Transverse colon (tissue), 4 donors: ENCODE measurements at regions not wholly inside any gene's neighbourhood (a gene's known extent, or its start where the extent isn't known, plus 50 kb on each side); places are given as distances from the start of the nearest gene placed in this dataset.

Source experiments
- DNase-seq: peaks from one replicate; pipeline ENCODE4 v3.0.0-alpha.2; 2019
- H3K27ac ChIP-seq, 4 donors: fragments of 200-600 bp; sonication (generic); 2 replicates each; pipeline ENCODE4 v1.5.1; 2016 to 2018; ENCODE audit warnings: inconsistent platforms in 4 of 4
- H3K27me3 ChIP-seq: fragments of 200-600 bp; sonication (generic); 2 replicates; pipeline ENCODE4 v1.5.1; 2017; ENCODE audit warnings: inconsistent platforms
- H3K36me3 ChIP-seq, 4 donors: fragments of 200-600 bp; sonication (generic); 2 replicates each; pipeline ENCODE4 v1.5.1; 2017 to 2019; ENCODE audit warnings: inconsistent platforms in 4 of 4
- H3K4me1 ChIP-seq, 4 donors: fragments of 200-600 bp; sonication (generic); 2 replicates each; pipeline ENCODE4 v1.5.1; 2017 to 2020; ENCODE audit warnings: inconsistent platforms in 4 of 4
- H3K4me3 ChIP-seq, 4 donors: fragments of 200-600 bp; sonication (generic); 1 replicate in 1 of 4; 2 replicates in 3 of 4; pipeline versions ENCODE4 v1.5.1 to v1.6.1; 2017 to 2019; ENCODE audit warnings: inconsistent platforms in 4 of 4
- H3K9me3 ChIP-seq, 2 donors: fragments of 200-600 bp; sonication (generic); 2 replicates each; pipeline ENCODE4 v1.5.1; 2017 to 2019; ENCODE audit warnings: inconsistent platforms in 2 of 2
- EP300 ChIP-seq: sonication (generic); formaldehyde crosslinking; IDR thresholded peaks from one replicate; pipeline ENCODE4 v1.6.1; 2017; ENCODE audit warnings: antibody characterized with exemption, low read depth
- POLR2A ChIP-seq: fragments of 450-650 bp; IDR thresholded peaks from one replicate; pipeline ENCODE4 v1.6.1; 2016; ENCODE audit warnings: antibody characterized with exemption, mild to moderate bottlenecking, moderate library complexity
- POLR2AphosphoS5 ChIP-seq, 3 donors: sonication (generic); formaldehyde crosslinking; IDR thresholded peaks; one replicate each; pipeline ENCODE4 v1.6.1; 2016; ENCODE audit warnings: antibody characterized with exemption in 3 of 3
- WGBS, 2 donors: methylation state at CpG; one replicate each; pipeline ENCODE4 v1.1.5; 2018; ENCODE audit warnings: low coverage in 1 of 2; 5-methylcytosine and 5-hydroxymethylcytosine counted together
- in situ Hi-C, 4 donors: fragments of 200-750 bp; cut with MboI; loops; one replicate each; pipeline versions ENCODE4 v1.15.0 to v1.15.1; 2017; ENCODE audit warnings: low sequenced_read_pairs in 3 of 4, low pct_ligation_motif_present in 1 of 4, low pct_unique_long_range_greater_than_20kb in 1 of 4
- intact Hi-C: fragments of 100-400 bp; cut with DNase I; formaldehyde crosslinking; loops from one replicate; pipeline ENCODE4 v1.15.1; 2023; ENCODE audit warnings: low total_unique reads
- TF ChIP-seq, protein P1 (sequence below), 5 experiments: fragments of 200-600 bp in 3 of 5; fragments of 450-650 bp in 2 of 5; sonication (generic) in 3 of 5; IDR thresholded peaks; 1 replicate in 2 of 5; 2 replicates in 3 of 5; pipeline ENCODE4 v1.5.1; 2016 to 2017; ENCODE audit warnings: antibody characterized with exemption in 5 of 5, inconsistent platforms in 3 of 5, mild to moderate bottlenecking in 2 of 5, moderate library complexity in 1 of 5

DNA sequence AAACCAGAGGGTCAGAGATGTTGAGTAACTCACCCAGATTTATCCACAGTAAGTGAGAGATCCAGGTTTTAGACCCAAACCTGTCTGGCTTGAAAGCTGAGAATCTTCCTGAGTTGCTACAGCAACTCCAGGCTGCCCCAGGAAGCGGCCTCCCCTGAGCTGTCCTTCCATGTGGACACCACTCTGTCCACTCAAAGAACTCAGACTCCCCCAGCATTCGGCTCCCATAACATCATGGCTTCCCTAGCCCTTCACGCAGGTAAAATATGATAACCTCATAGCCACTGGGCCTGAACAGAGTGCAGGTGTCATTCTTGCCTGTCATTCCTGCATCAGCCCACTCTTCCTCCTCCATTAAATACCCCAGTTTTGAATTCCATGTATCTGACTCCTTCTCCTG lies 657.8 kb downstream of the TBC1D22A start:
- Histone ChIP-seq H3K36me3 (no peaks in the 10 kb centered on the region), H3K4me1 (no peaks in the 10 kb centered on the region), H3K4me3 (no peak overlapping the region), H3K27ac (no peak overlapping the region), H3K9me3 (no peaks in the 10 kb centered on the region), H3K27me3 (peaks cover 11% of the 10 kb centered on the region)
- intact Hi-C loops (no loop called here), in situ Hi-C loops (no loop called here)
- no peak for DNase-seq
- TF ChIP-seq, protein P1, sequence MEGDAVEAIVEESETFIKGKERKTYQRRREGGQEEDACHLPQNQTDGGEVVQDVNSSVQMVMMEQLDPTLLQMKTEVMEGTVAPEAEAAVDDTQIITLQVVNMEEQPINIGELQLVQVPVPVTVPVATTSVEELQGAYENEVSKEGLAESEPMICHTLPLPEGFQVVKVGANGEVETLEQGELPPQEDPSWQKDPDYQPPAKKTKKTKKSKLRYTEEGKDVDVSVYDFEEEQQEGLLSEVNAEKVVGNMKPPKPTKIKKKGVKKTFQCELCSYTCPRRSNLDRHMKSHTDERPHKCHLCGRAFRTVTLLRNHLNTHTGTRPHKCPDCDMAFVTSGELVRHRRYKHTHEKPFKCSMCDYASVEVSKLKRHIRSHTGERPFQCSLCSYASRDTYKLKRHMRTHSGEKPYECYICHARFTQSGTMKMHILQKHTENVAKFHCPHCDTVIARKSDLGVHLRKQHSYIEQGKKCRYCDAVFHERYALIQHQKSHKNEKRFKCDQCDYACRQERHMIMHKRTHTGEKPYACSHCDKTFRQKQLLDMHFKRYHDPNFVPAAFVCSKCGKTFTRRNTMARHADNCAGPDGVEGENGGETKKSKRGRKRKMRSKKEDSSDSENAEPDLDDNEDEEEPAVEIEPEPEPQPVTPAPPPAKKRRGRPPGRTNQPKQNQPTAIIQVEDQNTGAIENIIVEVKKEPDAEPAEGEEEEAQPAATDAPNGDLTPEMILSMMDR (IDR thresholded peaks at IDR 0.05), result no peak
- TF ChIP-seq POLR2AphosphoS5 (IDR thresholded peaks at IDR 0.05), result no peak
- TF ChIP-seq POLR2A, result no peak
- no peak for TF ChIP-seq EP300
- 68 to 83% methylated on average over 1 to 3 of the region's 3 CpGs for whole genome bisulfite sequencing, 2 donors

DNA sequence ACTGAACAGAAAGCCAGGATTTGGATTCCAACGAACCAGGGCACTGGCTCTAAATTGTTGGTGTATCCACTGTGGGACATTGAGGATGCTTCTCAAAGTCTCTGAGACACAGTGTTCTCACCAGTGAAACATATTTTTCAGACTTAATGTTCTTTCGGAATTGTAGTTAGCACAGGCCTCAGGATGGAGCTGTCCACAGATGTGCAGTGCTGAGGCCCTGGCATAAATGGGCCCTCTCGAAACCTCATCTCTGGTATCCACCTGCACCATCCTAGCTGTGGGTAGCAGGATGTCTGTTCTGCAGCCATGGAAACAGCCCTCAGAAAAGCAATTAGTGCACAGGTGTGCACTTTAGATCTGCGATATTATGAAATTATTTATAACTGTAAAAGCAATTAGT lies 656.8 kb downstream of the TBC1D22A start:
- no peak for TF ChIP-seq POLR2AphosphoS5 (IDR thresholded peaks at IDR 0.05)
- TF ChIP-seq, protein P1 (IDR thresholded peaks at IDR 0.05), result no peak
- no peak for TF ChIP-seq POLR2A
- WGBS, 2 donors, result 61 to 69% methylated on average over 2 to 4 of the region's 4 CpGs
- Histone ChIP-seq H3K27ac (no peak overlapping the region), H3K36me3 (no peaks in the 10 kb centered on the region), H3K4me1 (no peaks in the 10 kb centered on the region), H3K27me3 (peaks cover 11% of the 10 kb centered on the region), H3K4me3 (no peak overlapping the region), H3K9me3 (no peaks in the 10 kb centered on the region)
- in situ Hi-C loops (no loop called here), intact Hi-C loops (no loop called here)
- no peak for DNase-seq

GRCh38 chr22:47417699-47418098 lies 655.2 kb downstream of the TBC1D22A start:
- DNase-seq, result no peak

DNA sequence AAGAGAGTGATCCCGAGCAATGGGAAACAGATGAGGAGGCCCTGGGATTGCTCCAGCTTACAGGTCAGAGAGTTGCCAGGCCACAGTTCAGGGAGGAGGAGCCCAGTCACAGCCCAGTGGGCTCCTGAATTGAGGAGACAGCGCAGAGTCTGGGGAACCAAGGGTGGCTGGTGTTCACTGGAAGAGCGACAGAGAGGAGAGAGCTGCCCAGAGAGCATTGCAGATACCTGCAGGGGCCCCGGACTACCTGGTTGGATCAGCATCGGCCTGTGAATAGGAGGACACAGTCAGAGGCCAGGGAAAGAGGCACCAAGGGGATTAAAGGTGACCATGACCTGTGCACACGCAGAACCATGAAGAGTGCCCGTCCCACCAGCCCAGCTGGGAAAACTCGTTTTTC lies 648.6 kb downstream of the TBC1D22A start:
- peaks cover 16% of the 10 kb centered on the region for H3K27me3 ChIP-seq

More at GRCh38 chr22:47417699-47418098, 655.2 kb downstream of the TBC1D22A start:
- 60% methylated on average over 2 of the region's 2 CpGs; no CpG with 5 or more reads in 1 of the 2 donors for WGBS, 2 donors
- TF ChIP-seq POLR2AphosphoS5 (IDR thresholded peaks at IDR 0.05), result no peak
- no peak for TF ChIP-seq EP300
- no peak for TF ChIP-seq POLR2A
- TF ChIP-seq, protein P1 (IDR thresholded peaks at IDR 0.05), result no peak
- no peaks in the 10 kb centered on the region for H3K36me3 ChIP-seq
- no peak overlapping the region for H3K27ac ChIP-seq
- H3K27me3 ChIP-seq, result peaks cover 10% of the 10 kb centered on the region
- intact Hi-C loops (no loop called here), in situ Hi-C loops (no loop called here)
- H3K4me3 ChIP-seq, result no peak overlapping the region
- no peaks in the 10 kb centered on the region for H3K9me3 ChIP-seq
- H3K4me1 ChIP-seq, result no peaks in the 10 kb centered on the region

More for the DNA sequence above, 648.6 kb downstream of the TBC1D22A start:
- Histone ChIP-seq H3K4me1 (no peaks in the 10 kb centered on the region), H3K9me3 (no peaks in the 10 kb centered on the region), H3K27ac (no peak overlapping the region), H3K4me3 (no peak overlapping the region), H3K36me3 (no peaks in the 10 kb centered on the region)
- no peak for TF ChIP-seq POLR2A
- TF ChIP-seq POLR2AphosphoS5 (IDR thresholded peaks at IDR 0.05), result no peak
- TF ChIP-seq, protein P1 (IDR thresholded peaks at IDR 0.05), result no peak
- TF ChIP-seq EP300, result no peak
- in situ Hi-C loops, result no loop called here
- intact Hi-C loops, result no loop called here
- 67 to 76% methylated on average over 6 to 8 of the region's 8 CpGs for WGBS, 2 donors
- no peak for DNase-seq
